GF-D8 (cell line): ENCODE measurements at regions not wholly inside any gene's neighbourhood (a gene's known extent, or its start where the extent isn't known, plus 50 kb on each side); places are given as distances from the start of the nearest gene placed in this dataset.

ENCODE experiments used
- DNase-seq: peaks from one replicate; lab custom pipeline; 2025; lab: John Stamatoyannopoulos, UW

DNA sequence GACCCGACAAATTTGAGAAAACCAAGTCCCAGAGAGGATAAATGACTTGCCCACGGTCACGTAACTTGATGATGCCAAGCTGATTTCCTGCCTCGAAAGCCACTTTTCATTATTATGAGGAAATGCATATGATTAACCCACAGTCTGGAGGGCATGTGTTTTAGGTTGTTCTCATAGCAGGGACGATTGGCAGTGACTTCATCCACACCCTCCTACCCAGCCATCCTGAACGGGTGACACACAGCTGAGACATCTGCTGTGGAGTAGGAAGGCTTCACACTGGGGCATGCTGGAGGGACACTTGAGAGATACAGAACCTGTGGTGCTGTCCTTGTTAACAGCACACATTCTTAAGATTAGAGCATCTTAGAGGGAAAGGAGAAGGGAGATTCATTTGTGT is 65.4 kb upstream of the WDFY2 start:
- DNase-seq = no peak

DNA sequence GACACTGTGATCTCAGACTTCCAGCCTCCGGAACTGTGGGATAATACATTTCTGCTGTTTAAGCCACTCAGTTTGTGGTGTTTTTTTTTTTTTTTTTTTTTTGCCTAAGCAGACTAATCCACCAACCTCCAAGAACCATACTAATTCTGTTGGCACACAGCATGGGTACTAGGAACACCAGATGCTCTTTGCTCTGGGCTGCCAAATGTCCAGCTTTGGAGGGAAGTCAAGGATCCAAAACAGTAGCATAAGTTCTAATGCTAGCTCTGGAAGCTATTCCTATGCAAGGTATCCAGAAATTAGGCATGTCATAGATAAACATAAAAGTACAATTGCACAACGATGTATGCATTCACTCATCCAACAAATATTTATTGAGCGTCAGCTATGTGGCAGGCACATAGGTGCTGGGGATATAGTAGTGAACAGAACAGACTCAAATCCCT is 64.5 kb upstream of the WDFY2 start:
- DNase-seq = no peak

GRCh38 chr13:51520524-51520923 is 63.7 kb upstream of the WDFY2 start:
- DNase-seq = peak; percentile 49

DNA sequence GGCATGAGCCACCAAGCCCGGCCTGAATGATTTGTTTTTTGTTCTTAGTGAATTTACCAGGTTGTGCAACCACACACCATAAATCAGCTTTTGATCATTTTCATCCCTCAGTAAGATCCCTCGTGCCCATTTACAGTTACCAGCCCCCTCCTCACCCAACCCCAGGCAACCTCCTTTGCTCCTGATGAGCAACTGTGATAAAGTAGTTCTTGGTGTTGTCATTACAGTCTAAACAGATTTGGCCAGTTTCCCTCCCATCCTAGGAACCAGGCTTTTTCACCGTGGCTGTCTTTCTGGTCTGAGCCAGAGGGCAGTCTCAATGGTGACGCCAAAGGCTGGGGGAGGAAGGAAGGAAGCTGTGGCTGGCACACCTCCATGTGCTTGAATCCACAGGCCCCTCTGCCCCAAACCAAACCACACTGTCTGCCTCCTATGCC is 61.2 kb upstream of the WDFY2 start:
- DNase-seq = peak; percentile 86

DNA sequence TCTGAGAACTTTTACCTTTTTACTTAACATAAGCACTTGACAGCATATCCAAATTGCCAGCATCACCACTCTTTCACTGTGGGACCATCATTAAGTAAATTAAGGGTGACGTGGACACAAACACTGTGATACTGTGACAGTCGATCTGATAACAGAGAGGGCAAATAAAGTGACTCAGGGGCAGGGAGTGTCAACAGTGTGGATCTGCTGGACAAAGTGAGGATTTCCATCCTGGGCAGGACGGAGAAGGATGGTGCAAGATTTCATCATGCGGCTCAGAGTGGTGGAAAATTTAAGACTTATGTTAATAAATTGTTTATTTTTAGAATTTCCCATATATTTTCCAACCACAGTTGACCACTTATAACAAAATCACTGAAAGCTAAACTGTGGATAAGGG is 60.0 kb upstream of the WDFY2 start:
- no peak for DNase-seq

DNA sequence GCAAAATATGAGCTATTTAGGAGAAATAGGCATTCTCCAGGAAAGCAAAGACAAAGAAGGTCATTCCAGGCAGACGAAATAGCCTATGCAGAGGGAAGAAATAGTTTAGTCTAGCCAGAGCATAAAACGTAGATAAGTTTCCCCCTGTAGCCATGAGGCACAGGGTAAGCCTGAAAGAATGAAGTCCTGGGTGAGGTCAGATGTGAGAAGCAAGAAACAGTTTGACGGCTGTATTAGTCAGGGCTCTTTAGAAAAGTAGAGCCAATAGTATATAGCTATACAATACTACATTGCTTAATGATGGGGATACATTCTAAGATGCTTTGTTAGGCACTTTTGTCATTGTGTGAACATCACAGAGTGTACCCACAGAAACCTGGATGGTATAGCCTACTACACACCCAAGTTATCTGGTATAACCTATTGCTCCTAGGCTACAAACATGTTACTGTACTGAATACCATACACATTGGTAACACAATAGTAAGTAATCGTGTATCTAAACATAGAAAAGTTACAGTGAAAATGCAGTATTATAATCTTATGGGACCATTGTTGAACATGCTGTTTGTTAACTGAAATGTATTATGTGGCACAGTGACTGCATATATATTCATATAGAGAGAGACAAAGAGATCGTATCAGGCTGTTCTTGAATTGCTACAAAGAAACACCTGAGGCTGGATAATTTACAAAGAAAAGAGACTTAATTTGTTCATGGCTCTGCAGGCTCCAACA is 59.3 kb upstream of the WDFY2 start:
- no peak for DNase-seq

DNA sequence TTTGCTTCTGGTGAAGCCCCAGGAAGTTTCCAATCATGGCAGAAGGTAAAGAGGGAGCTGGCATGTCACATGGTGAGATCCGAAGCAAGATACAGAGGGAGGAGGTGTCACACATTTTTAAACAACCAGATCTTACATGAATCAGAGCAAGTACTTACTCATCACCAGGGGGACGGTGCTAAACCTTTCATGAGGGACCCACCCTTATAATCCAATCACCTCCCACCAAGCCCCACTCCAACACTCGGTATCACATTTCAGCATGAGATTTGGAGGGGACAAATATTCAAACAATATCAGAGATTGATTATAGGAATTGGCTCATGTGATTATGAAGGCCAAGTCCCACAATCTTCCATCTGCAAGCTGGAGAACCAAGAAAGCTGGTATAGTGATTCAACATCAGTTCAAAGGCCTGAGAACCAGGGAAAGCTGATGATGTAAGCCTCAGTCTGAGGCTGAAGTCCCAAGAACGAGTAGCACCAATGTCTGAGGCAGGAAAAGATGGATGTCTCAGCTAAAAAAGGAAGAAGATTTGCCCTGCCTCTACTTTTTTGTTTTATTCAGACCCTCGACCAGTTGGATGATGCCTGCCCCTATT is 58.6 kb upstream of the WDFY2 start:
- DNase-seq = no peak

GRCh38 chr13:51526202-51526601 is 58.1 kb upstream of the WDFY2 start:
- no peak for DNase-seq

DNA sequence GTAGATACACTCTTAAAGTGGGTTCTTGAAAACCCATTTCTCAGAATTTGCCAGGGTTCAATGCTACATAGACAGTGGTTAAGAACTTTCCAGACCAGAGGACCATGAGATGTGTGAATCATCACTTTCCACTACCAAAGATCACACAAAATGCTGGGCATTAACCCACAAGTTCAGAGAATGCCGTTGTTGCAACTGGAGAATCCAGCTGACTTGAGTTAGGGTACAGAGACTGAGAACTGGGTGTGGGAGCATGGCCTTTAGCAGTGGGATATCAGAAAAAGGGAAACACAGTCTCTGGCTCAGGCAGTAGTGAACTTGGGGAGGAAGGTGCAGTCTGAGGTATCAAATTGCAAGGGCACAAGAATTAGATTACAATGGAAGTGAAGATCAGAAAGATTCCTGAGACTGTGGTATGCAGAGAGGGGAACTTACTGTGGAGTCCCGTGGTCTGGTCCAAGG is 51.5 kb upstream of the WDFY2 start:
- peak; percentile 46 for DNase-seq

DNA sequence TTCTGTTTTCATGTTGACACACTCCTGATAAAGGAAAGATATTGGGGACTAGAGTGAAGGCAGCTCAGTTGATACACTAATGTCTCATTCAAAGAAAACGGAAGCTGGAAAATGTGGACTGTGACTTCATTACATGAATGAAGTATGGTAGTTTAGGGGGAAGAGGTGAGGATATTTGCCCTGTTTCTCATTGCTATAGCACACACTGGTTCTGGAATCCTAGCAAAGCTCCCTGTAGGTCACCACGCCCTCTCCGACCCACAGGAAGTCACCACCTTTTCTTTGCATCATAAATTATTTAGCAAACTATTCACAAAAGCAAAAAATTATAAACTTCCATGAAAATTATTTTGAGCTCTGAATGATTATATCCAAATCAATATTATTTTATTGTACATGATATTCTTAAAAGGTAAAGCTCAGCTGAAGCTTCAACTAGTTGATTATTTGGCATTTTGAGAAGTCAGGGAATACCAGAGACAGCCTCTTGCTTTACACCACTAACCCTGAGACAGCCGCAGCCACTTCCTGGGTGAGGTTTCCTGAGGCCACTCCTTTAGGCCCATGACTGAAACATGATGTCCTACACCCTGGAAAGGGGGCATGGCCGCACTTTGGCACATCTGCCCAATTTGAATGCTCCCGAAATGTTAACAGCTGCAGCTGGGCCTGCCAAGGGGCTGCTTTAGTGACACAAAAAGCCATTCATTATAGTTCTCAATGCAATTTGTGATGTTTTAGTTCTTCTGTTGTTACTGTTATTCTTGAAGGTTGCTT is 50.0 kb upstream of the WDFY2 start:
- peak; percentile 86 for DNase-seq
